Astrocyte (in vitro differentiated cells and primary cell): ENCODE measurements at regions not wholly inside any gene's neighbourhood (a gene's known extent, or its start where the extent isn't known, plus 50 kb on each side); places are given as distances from the start of the nearest gene placed in this dataset.
A peak's percentile ranks its signal among the peaks of the same experiment; 100 is the strongest.

ENCODE experiments used
- DNase-seq: peaks from one replicate; pipeline ENCODE4 v3.0.0-alpha.2; 2010; ENCODE audit warnings: low read depth
- FAIRE-seq: peaks from 2 replicates; lab custom pipeline; 2011; peaks lifted over from hg19 to GRCh38; lab: Jason Lieb, UNC
- H2AFZ ChIP-seq: 2 replicates; pipeline ENCODE4 v1.6.0; 2012; ENCODE audit warnings: low read depth, low read length, inconsistent platforms
- H3K27ac ChIP-seq: 2 replicates; pipeline ENCODE4 v1.5.1; 2011; ENCODE audit warnings: low read depth, low read length, inconsistent platforms
- H3K27me3 ChIP-seq: 2 replicates; pipeline ENCODE4 v1.6.0; 2011; ENCODE audit warnings: low read length, inconsistent platforms; ENCODE audit not compliant: insufficient read depth
- H3K36me3 ChIP-seq: 2 replicates; pipeline ENCODE4 v1.5.1; 2011; ENCODE audit warnings: low read length, inconsistent platforms; ENCODE audit not compliant: insufficient read depth
- H3K4me1 ChIP-seq: 2 replicates; pipeline ENCODE4 v1.5.1; 2011; ENCODE audit warnings: low read length, inconsistent platforms; ENCODE audit not compliant: insufficient read depth
- H3K4me2 ChIP-seq: 2 replicates; pipeline ENCODE4 v1.6.0; 2012; ENCODE audit warnings: low read length, inconsistent platforms
- H3K4me3 ChIP-seq: 2 replicates; pipeline ENCODE4 v1.5.1; 2011; ENCODE audit warnings: low read depth, mild to moderate bottlenecking, low read length, inconsistent platforms; ENCODE audit not compliant: insufficient read depth
- H3K79me2 ChIP-seq: 2 replicates; pipeline ENCODE4 v1.6.0; 2012; ENCODE audit warnings: mild to moderate bottlenecking, low read length, inconsistent platforms; ENCODE audit not compliant: insufficient read depth
- H3K9ac ChIP-seq: 2 replicates; pipeline ENCODE4 v1.6.0; 2012; ENCODE audit warnings: mild to moderate bottlenecking, low read length, inconsistent platforms
- H3K9me3 ChIP-seq: 2 replicates; pipeline ENCODE4 v1.5.1; 2012; ENCODE audit warnings: low read depth, mild to moderate bottlenecking, low read length, inconsistent platforms; ENCODE audit not compliant: insufficient read depth
- H4K20me1 ChIP-seq: 2 replicates; pipeline ENCODE4 v1.6.0; 2012; ENCODE audit warnings: low read length, inconsistent platforms; ENCODE audit not compliant: insufficient read depth
- H3K27ac Mint-ChIP-seq: one replicate; pipeline ENCODE4 v1.8.0; 2021; ENCODE audit warnings: mild to moderate bottlenecking, mixed read lengths; ENCODE audit not compliant: unreplicated experiment
- H3K27me3 Mint-ChIP-seq: one replicate; pipeline ENCODE4 v1.8.0; 2021; ENCODE audit warnings: low read depth, mixed read lengths; ENCODE audit not compliant: unreplicated experiment
- H3K36me3 Mint-ChIP-seq: one replicate; pipeline ENCODE4 v1.8.0; 2021; ENCODE audit warnings: low read depth, mixed read lengths; ENCODE audit not compliant: unreplicated experiment
- H3K4me1 Mint-ChIP-seq: one replicate; pipeline ENCODE4 v1.8.0; 2021; ENCODE audit warnings: low read depth, mixed read lengths; ENCODE audit not compliant: unreplicated experiment
- H3K4me3 Mint-ChIP-seq: one replicate; pipeline ENCODE4 v1.8.0; 2021; ENCODE audit warnings: mild to moderate bottlenecking, moderate library complexity, mixed read lengths; ENCODE audit not compliant: unreplicated experiment
- H3K9me3 Mint-ChIP-seq: one replicate; pipeline ENCODE4 v1.8.0; 2021; ENCODE audit warnings: mild to moderate bottlenecking, mixed read lengths; ENCODE audit not compliant: unreplicated experiment
- CTCF ChIP-seq: IDR thresholded peaks from 2 replicates; pipeline ENCODE4 v1.5.1; 2011; ENCODE audit warnings: low read depth, mild to moderate bottlenecking, inconsistent platforms, low read length, moderate library complexity; ENCODE audit not compliant: insufficient read depth
- EZH2 ChIP-seq: IDR thresholded peaks from 2 replicates; pipeline ENCODE4 v1.6.1; 2012; ENCODE audit warnings: mild to moderate bottlenecking, low read length, inconsistent platforms; ENCODE audit not compliant: insufficient read depth

GRCh38 chr12:19760611-19761010, 321.3 kb downstream of the AEBP2 start:
- no peak overlapping the region for H3K4me2 ChIP-seq
- H3K4me3 ChIP-seq: no peak overlapping the region
- DNase-seq: no peak
- H3K27me3 ChIP-seq: no peaks in the 10 kb centered on the region
- H3K9me3 ChIP-seq: no peaks in the 10 kb centered on the region
- TF ChIP-seq EZH2 (no peak), CTCF (no peak)
- Mint-ChIP-seq H3K9me3 (no peaks in the 10 kb centered on the region), H3K27ac (no peak overlapping the region), H3K4me3 (no peak overlapping the region), H3K4me1 (peaks cover 32% of the 10 kb centered on the region), H3K36me3 (no peaks in the 10 kb centered on the region), H3K27me3 (no peaks in the 10 kb centered on the region)
- H3K79me2 ChIP-seq: no peaks in the 10 kb centered on the region
- no peak overlapping the region for H3K9ac ChIP-seq
- no peak overlapping the region for H2AFZ ChIP-seq
- H4K20me1 ChIP-seq: no peaks in the 10 kb centered on the region
- FAIRE-seq: no peak
- no peak overlapping the region for H3K27ac ChIP-seq
- peaks cover 9% of the 10 kb centered on the region for H3K4me1 ChIP-seq
- no peaks in the 10 kb centered on the region for H3K36me3 ChIP-seq

- H3K4me3 ChIP-seq: no peak overlapping the region
- H4K20me1 ChIP-seq: no peaks in the 10 kb centered on the region
- H3K27ac ChIP-seq: no peak overlapping the region
- FAIRE-seq (no peak), DNase-seq (no peak)
- H3K9me3 ChIP-seq: no peaks in the 10 kb centered on the region
- Mint-ChIP-seq H3K9me3 (no peaks in the 10 kb centered on the region), H3K4me3 (no peak overlapping the region), H3K27me3 (no peaks in the 10 kb centered on the region), H3K4me1 (peaks cover 32% of the 10 kb centered on the region), H3K27ac (peak overlapping the region; percentile 51), H3K36me3 (no peaks in the 10 kb centered on the region)
- no peaks in the 10 kb centered on the region for H3K27me3 ChIP-seq
- H2AFZ ChIP-seq: no peak overlapping the region
- no peak overlapping the region for H3K9ac ChIP-seq
- peaks cover 9% of the 10 kb centered on the region for H3K4me1 ChIP-seq
- no peaks in the 10 kb centered on the region for H3K79me2 ChIP-seq
- H3K36me3 ChIP-seq: no peaks in the 10 kb centered on the region
- no peak overlapping the region for H3K4me2 ChIP-seq
- TF ChIP-seq EZH2 (no peak), CTCF (no peak)
Measured at GRCh38 chr12:19761463-19761862, 322.2 kb downstream of the AEBP2 start.

GRCh38 chr12:19763488-19763887, 324.2 kb downstream of the AEBP2 start:
- H2AFZ ChIP-seq: no peak overlapping the region
- Mint-ChIP-seq H3K36me3 (no peaks in the 10 kb centered on the region), H3K4me3 (no peak overlapping the region), H3K4me1 (peaks cover 26% of the 10 kb centered on the region), H3K9me3 (no peaks in the 10 kb centered on the region), H3K27ac (no peak overlapping the region), H3K27me3 (no peaks in the 10 kb centered on the region)
- H3K4me1 ChIP-seq: peaks cover 9% of the 10 kb centered on the region
- H3K36me3 ChIP-seq: no peaks in the 10 kb centered on the region
- no peaks in the 10 kb centered on the region for H3K79me2 ChIP-seq
- H3K4me3 ChIP-seq: no peak overlapping the region
- FAIRE-seq (no peak), DNase-seq (no peak)
- no peaks in the 10 kb centered on the region for H3K27me3 ChIP-seq
- no peak overlapping the region for H3K4me2 ChIP-seq
- no peak overlapping the region for H3K9ac ChIP-seq
- no peaks in the 10 kb centered on the region for H4K20me1 ChIP-seq
- H3K27ac ChIP-seq: no peak overlapping the region
- no peaks in the 10 kb centered on the region for H3K9me3 ChIP-seq
- TF ChIP-seq EZH2 (no peak), CTCF (no peak)
